Stimulated activated CD4-positive, alpha-beta T cell treated with anti-CD3 and anti-CD28 coated beads, Interleukin-2, amount 100 ng/mL, for 4 hours (primary cell): ENCODE measurements at regions not wholly inside any gene's neighbourhood (a gene's known extent, or its start where the extent isn't known, plus 50 kb on each side); places are given as distances from the start of the nearest gene placed in this dataset.
"Not testable (repeated sequence)": the region's sequence is repeated elsewhere in the genome, so short reads cannot be mapped to it uniquely, and the experiment has no call there.

Experiments
- DNase-seq: peaks from one replicate; pipeline ENCODE4 v3.0.0-alpha.2; 2020; ENCODE audit warnings: low read depth

DNA sequence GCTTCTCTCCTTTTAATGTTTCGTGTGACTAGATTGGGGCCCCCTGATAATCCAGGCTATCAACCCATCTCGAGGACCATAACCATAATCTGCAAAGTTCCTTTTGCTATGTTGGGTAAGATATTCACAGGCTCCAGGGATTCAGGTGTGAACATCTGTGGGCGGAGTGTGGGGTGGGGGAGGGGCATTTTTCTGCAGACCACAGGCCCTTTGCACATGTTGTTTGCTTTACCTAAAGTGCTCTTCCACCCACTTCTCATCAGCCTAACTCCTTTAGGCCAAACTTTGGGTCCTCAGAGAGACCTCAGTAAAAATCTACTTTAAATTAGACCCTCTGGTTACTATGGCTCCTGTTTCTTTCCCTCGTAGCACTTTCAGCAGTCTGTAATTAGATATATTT is 284.4 kb downstream of the WDR11 start:
- no peak for DNase-seq

DNA sequence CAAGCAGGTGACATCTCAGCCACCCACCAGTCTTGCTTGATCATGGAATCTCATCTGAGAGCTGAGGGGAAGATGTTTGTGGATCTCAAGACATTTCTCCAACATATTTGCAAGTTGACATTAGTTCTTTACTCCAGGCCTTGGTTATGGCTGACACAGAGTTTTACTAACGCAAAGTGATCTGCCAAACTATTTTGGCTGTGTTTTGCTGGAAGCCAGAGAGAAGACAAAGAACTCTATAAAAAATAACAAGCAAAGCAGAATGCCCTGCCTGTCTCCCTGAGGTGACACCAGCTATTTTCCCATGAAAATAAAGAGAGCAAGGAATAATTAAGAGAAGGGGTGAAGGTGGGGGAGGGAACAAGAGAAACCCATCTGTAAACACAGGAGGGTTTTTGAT is 286.4 kb downstream of the WDR11 start:
- DNase-seq = no peak

GRCh38 chr10:121138112-121138860 is 287.1 kb downstream of the WDR11 start:
- DNase-seq = no peak

- no peak for DNase-seq
Measured at GRCh38 chr10:121138918-121139317, 287.8 kb downstream of the WDR11 start.

DNA sequence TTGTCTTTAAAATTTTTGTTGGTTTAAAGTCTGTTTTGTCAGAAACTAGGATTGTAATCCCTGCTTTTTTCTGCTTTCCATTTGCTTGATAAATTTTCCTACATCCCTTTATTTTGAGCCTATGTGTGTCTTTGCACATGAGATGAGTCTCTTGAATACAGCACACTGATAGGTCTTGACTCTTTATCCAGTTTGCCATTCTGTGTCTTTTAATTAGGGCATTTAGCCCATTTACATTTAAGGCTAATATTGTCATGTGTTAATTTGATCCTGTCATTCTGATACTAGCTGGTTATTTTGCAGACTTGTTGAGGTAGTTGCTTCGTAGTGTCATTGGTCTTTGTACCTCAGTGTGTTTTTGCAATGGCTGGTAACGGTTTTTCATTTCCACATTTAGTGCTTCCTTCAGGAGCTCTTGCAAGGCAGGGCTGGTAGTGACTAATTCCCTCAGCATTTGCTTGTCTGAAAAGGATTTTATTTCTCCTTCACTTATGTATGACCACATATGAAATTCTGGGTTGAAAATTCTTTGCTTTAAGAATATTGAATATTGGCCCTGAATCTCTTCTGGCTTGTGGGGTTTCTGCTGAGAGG is 294.7 kb downstream of the WDR11 start:
- not testable (repeated sequence) for DNase-seq

- DNase-seq = no peak
Measured at GRCh38 chr10:121148921-121149320, 297.8 kb downstream of the WDR11 start.

DNA sequence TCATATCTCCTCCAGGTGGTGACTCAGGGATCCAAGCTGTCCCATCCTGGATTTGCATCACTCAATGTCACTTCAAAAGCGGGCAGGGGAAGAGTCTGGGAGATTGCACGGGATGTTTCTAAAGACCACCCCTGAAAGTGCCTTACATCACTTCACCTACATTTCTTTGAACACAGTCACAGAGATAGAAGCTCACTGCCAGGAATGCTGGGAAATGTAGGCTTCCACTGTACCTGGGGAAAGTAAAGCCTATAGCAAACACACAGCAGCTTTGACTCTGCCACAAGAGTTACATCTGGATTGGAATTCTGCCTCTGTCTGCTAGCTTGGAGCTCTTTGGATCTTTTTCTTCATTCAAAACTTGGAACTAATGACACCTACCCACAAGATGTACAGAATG is 300.9 kb downstream of the WDR11 start:
- no peak for DNase-seq

GRCh38 chr10:121152935-121153334 is 301.8 kb downstream of the WDR11 start:
- DNase-seq = no peak

- DNase-seq = no peak
Measured at GRCh38 chr10:121154310-121154709, 303.1 kb downstream of the WDR11 start.

DNA sequence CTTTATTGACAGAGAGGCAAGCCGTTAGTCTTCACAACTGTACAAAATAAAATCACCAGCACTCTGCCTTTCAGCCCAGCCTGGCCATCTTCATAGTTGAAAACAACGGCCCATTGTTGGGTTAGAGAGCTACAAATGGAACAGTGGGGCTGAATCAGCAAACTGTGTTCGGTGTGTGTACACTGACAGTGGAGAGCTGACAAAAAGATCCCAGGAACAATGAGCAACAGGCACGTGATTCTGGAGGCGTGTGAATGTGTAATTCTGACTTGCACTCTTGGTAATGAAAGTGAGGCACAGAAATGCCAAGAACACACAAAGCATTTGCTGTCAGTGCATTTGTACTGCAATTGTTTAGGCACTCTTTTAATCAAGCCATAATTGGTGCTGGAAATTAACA is 303.7 kb downstream of the WDR11 start:
- no peak for DNase-seq

DNA sequence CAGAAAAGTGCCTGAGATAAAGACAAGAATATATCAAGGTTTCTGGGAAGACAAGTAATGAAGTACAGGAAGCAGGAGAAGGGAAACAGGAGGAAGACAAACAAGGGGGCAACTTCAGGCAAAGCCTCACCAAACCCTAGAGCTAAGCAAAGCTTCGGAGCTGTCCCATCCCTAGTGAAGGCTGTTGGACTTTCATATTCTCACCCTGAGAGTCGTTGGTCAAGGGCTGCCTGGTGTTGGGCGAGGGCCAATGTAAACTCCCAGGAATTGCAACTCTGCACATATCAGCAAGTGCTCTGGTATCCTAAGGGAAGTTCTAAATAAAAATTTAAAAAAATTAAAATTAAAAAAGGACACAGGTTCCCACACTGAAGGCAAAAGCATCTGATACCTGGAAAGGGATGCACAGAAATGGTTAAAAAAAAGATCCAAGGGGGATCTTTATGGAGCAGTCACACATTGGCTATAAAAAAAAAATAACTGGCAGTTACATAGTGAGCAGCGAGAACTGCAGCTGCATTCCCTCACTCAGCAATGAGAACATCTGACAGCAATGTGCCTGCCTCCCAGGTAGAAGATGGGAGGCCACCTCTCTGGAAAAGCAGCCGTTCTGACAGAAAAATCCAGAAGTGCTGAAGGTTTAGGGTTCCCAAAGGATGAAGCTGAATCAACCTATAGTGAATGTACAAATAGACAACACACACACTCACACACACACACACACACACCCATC is 304.7 kb downstream of the WDR11 start:
- DNase-seq = no peak

- DNase-seq = no peak
Measured at GRCh38 chr10:121157998-121158397, 306.8 kb downstream of the WDR11 start.

GRCh38 chr10:121158988-121159579 is 307.9 kb downstream of the WDR11 start:
- no peak for DNase-seq

DNA sequence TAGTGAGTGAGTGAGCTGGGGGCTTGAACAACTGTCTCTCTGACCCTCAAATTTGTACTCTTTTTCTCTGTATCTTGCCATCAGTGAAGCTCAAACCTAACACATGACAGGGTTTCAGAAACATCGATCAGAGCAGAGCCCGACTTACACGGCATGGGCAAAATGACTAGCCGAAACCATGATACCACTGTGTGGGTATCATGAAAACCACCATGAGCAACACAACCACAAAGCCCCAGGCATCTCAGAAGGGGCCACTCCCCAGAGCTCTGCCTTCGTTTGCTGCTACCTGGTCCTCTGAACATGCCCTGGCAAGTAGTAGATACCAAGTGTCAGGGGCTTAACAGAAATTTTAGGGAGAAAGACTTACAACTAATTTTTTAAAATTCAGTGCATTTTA is 308.5 kb downstream of the WDR11 start:
- no peak for DNase-seq

DNA sequence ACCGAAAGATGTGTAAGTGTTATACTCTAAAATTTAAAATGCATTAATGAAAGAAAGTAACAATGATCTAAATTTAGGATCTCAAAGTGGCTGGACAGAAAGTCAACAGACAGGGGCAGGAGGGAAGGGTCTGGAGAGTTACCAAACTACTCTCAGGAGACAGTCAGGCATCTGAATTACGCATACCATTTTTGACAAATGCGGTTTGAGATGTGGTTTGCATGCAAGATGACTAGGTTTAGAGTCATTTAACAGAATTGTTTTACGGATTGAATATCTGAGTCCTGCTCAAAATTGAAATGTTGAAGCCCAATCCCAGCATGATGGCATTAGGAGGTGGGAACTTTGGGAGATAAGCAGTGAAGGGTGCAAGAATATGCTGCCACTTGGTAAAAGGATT is 314.1 kb downstream of the WDR11 start:
- DNase-seq = no peak

DNA sequence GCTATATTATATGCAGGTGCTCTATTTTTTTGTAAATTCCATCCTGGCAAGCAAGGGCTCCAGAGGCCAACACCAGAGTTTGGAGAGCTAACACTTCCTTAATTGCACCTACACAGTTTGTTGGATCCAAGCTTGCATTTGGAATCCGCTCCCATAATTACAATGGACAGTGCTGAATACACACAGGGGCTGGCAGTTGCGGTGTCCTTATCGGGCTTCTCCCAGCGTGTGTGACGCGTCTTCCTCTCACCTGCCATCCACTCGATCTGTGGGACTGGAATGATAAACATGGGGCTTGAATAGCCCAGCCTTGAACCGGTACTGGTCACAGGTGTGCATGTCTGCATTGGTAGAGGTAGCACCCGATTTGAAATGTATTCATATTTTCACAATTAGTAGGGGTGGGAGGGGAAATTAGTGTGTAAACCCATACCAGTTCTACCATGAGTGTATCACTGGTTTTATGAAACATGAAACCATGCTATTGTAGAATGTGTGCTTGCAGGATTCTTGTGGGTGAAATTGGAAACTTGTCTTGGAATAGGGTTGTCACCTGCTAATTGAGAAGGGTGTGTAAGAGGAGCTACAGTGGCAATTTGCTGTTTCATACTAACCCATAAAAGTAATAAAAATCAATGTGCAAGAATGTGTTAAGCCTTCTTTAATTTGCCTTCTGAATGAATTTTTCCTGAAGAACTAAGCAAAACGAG is 316.5 kb downstream of the WDR11 start:
- DNase-seq = no peak

GRCh38 chr10:121168545-121169216 is 317.5 kb downstream of the WDR11 start:
- no peak for DNase-seq

GRCh38 chr10:121169406-121169805 is 318.2 kb downstream of the WDR11 start:
- DNase-seq = no peak

GRCh38 chr10:121171825-121172787 is 320.9 kb downstream of the WDR11 start:
- no peak for DNase-seq

- no peak for DNase-seq
Measured at GRCh38 chr10:121179006-121179405, 327.8 kb downstream of the WDR11 start.
